Hematopoietic multipotent progenitor cell treated with erythropoietin and hydrocortisone succinate and interleukin-3 and kit ligand, for 17 days (in vitro differentiated cells): ENCODE measurements at regions not wholly inside any gene's neighbourhood (a gene's known extent, or its start where the extent isn't known, plus 50 kb on each side); places are given as distances from the start of the nearest gene placed in this dataset.
"Not testable (repeated sequence)": the region's sequence is repeated elsewhere in the genome, so short reads cannot be mapped to it uniquely, and the experiment has no call there.

Source experiments
- DNase-seq: peaks from one replicate; pipeline ENCODE4 v3.0.0-alpha.2; 2015; ENCODE audit warnings: low spot score

- no peak for DNase-seq
These were observed 188.8 kb upstream of the GLRA1 start for GRCh38 chr5:152113401-152113800.

- DNase-seq = no peak
These were observed 182.6 kb upstream of the GLRA1 start for GRCh38 chr5:152107220-152107619.

- no peak for DNase-seq
These were observed 181.9 kb upstream of the GLRA1 start for GRCh38 chr5:152106571-152106970.

- no peak for DNase-seq
These were observed 180.4 kb upstream of the GLRA1 start for GRCh38 chr5:152105085-152105484.

GRCh38 chr5:152104211-152104610 lies 179.6 kb upstream of the GLRA1 start:
- DNase-seq = no peak

- not testable (repeated sequence) for DNase-seq
These were observed 178.3 kb upstream of the GLRA1 start for GRCh38 chr5:152102908-152103307.

- DNase-seq = no peak
These were observed 177.4 kb upstream of the GLRA1 start for GRCh38 chr5:152102057-152102456.

GRCh38 chr5:152100462-152100861 lies 175.8 kb upstream of the GLRA1 start:
- DNase-seq = no peak

GRCh38 chr5:152097128-152097527 lies 172.5 kb upstream of the GLRA1 start:
- no peak for DNase-seq

GRCh38 chr5:152094716-152095115 lies 170.1 kb upstream of the GLRA1 start:
- DNase-seq = no peak

GRCh38 chr5:152094060-152094459 lies 169.4 kb upstream of the GLRA1 start:
- no peak for DNase-seq

- DNase-seq = no peak
These were observed 167.9 kb upstream of the GLRA1 start for GRCh38 chr5:152092580-152092979.

GRCh38 chr5:152089644-152090043 lies 165.0 kb upstream of the GLRA1 start:
- DNase-seq = no peak

- DNase-seq = no peak
These were observed 162.0 kb upstream of the GLRA1 start for GRCh38 chr5:152086668-152087067.

GRCh38 chr5:152084476-152084875 lies 159.8 kb upstream of the GLRA1 start:
- no peak for DNase-seq

- no peak for DNase-seq
These were observed 158.6 kb upstream of the GLRA1 start for GRCh38 chr5:152083231-152083630.

GRCh38 chr5:152072091-152072490 lies 147.4 kb upstream of the GLRA1 start:
- DNase-seq = no peak

- no peak for DNase-seq
These were observed 145.9 kb upstream of the GLRA1 start for GRCh38 chr5:152070591-152070990.

GRCh38 chr5:152066784-152067183 lies 142.1 kb upstream of the GLRA1 start:
- DNase-seq = no peak

GRCh38 chr5:152063004-152063403 lies 138.4 kb upstream of the GLRA1 start:
- no peak for DNase-seq

- no peak for DNase-seq
These were observed 136.4 kb upstream of the GLRA1 start for GRCh38 chr5:152061095-152061494.

GRCh38 chr5:152058267-152058666 lies 133.6 kb upstream of the GLRA1 start:
- DNase-seq = no peak

- DNase-seq = no peak
These were observed 132.3 kb upstream of the GLRA1 start for GRCh38 chr5:152056931-152057330.

GRCh38 chr5:152052470-152052869 lies 127.8 kb upstream of the GLRA1 start:
- no peak for DNase-seq
